ENCODE measurements at regions not wholly inside any gene's neighbourhood (a gene's known extent, or its start where the extent isn't known, plus 50 kb on each side); places are given as distances from the start of the nearest gene placed in this dataset.

GRCh38 chr12:89259821-89260220 is 92.5 kb downstream of the DUSP6 start:
- TF ChIP-seq, protein P1, sequence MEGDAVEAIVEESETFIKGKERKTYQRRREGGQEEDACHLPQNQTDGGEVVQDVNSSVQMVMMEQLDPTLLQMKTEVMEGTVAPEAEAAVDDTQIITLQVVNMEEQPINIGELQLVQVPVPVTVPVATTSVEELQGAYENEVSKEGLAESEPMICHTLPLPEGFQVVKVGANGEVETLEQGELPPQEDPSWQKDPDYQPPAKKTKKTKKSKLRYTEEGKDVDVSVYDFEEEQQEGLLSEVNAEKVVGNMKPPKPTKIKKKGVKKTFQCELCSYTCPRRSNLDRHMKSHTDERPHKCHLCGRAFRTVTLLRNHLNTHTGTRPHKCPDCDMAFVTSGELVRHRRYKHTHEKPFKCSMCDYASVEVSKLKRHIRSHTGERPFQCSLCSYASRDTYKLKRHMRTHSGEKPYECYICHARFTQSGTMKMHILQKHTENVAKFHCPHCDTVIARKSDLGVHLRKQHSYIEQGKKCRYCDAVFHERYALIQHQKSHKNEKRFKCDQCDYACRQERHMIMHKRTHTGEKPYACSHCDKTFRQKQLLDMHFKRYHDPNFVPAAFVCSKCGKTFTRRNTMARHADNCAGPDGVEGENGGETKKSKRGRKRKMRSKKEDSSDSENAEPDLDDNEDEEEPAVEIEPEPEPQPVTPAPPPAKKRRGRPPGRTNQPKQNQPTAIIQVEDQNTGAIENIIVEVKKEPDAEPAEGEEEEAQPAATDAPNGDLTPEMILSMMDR (IDR thresholded peaks at IDR 0.05): no peak
- TF ChIP-seq POLR2A (IDR thresholded peaks at IDR 0.05): no peak

All from heart left ventricle (tissue), 13 donors.